ENCODE measurements at regions not wholly inside any gene's neighbourhood (a gene's known extent, or its start where the extent isn't known, plus 50 kb on each side); places are given as distances from the start of the nearest gene placed in this dataset.

DNA sequence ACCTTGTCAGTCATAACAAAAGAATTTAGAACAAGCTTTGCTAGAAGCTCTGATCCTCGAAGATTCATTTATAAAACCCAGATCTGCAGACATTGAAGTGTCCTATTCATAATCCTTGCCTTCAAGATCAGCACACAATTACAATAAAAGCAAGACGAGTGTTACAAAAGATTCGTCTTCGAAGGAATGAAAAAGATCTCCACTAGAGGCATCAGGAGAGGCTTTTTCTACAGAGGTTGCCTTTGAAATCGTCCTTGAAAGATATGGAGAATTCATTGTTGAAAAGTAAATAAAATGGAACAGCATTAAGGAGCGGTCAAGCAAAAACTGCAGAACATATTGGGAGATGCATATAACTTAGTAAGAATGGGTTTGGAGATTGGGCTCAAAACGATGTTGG is 146.4 kb downstream of the BMP4 start:
- TF ChIP-seq FOXM1 (IDR thresholded peaks at IDR 0.05; ENCODE audit: borderline replicate concordance) (no peak), PKNOX1 (IDR thresholded peaks at IDR 0.05) (no peak), FOXK2 (IDR thresholded peaks at IDR 0.05) (no peak), TARDBP (IDR thresholded peaks at IDR 0.05) (no peak), SP1 (IDR thresholded peaks at IDR 0.05) (no peak), HDGF (IDR thresholded peaks at IDR 0.05; ENCODE audit: borderline replicate concordance) (no peak), ELF4 (IDR thresholded peaks at IDR 0.05) (no peak), ZNF384 (IDR thresholded peaks at IDR 0.05) (no peak), CTBP1 (IDR thresholded peaks at IDR 0.05; ENCODE audit: borderline replicate concordance) (no peak)

Data from HEK293T (cell line).